GM18511 (cell line): ENCODE measurements at regions not wholly inside any gene's neighbourhood (a gene's known extent, or its start where the extent isn't known, plus 50 kb on each side); places are given as distances from the start of the nearest gene placed in this dataset.

ENCODE experiments used
- ATAC-seq: cut with Tn5 transposase; IDR thresholded peaks from one replicate; pipeline ENCODE4 v1.9.1; 2021; ENCODE audit warnings: mild to moderate bottlenecking, moderate library complexity; ENCODE audit not compliant: unreplicated experiment

DNA sequence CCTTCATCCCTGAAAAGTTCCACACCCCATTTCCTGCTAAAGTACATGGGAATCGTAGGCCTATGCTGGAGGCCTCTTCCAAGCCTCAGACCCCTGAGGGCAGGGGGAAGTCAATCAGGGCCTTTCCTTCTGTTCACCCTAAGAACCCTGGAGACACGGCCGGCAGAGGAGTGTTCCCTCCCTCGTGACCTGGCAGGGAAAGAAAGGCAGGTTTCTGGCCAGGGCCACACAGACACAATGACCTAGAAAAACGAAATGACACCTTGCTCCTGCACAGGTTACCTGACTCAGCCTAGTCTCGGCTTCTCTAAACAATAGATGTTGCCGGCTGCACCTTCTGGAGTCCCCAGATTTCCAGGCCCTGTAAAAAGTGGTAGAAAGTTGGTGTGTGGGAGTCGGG lies 60.6 kb upstream of the CADM1 start:
- ATAC-seq, result no peak

GRCh38 chr11:115561116-115561515 lies 56.9 kb upstream of the CADM1 start:
- no peak for ATAC-seq

- no peak for ATAC-seq
Observed at GRCh38 chr11:115558635-115559034, 54.4 kb upstream of the CADM1 start.

GRCh38 chr11:115557681-115558080 lies 53.5 kb upstream of the CADM1 start:
- ATAC-seq, result no peak

- no peak for ATAC-seq
Observed at GRCh38 chr11:115556984-115557383, 52.8 kb upstream of the CADM1 start.

DNA sequence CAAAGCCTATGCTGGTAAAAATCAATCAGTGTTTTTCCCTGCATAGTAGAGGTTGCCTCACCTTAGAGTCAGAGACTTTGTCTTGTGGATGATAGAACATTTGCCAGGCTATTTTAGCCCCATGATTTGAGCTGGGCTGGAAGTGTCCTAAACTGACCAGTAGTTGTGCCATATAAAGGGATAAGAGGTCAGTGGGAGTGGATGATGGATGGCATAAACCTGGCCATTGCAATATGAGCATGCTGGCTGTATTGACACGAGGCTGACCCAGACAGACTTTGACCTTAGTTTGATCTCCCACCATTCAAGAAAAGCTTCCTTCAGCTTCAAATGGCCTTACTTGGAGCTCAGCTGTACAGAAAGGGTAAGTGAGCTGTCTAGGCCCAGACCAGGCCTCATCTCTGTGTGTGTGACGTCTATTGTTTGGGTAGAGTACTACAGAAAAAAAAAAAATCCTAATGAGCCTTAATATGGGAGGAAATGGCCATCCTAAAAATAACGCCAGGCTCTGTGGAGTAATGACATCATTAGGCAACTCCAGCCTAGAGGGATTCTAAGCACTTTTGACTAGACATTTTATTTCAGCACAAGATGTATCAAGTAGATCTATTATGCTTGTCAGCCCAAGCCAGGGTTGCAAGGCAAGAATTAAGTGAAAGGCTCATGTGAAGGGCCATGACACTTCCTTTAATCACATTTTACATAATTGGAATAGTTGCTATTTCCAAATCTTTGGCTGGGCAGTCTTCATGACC lies 51.3 kb upstream of the CADM1 start:
- no peak for ATAC-seq
